ENCODE measurements at regions not wholly inside any gene's neighbourhood (a gene's known extent, or its start where the extent isn't known, plus 50 kb on each side); places are given as distances from the start of the nearest gene placed in this dataset.

DNA sequence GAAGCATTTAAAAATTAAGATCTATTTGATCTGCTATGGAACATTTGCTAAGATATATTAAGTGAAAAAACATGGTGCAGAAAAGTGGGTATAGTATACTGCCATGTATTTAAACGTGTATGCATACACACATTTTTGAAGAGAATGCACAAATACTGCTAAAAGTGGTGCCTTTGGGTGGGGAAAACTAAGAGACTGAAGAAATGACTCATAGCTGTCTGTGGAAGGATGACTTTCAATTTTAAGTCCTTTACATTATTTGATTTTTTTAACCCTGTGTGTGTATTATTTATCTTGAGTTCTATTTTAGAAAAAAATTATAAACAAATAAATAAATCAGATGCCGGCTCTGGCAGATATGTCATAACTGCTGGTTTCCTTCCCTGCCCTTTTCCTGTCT, 120.7 kb upstream of the SLIT3 start:
- H2BK20ac ChIP-seq (ENCODE audit: low read length): no peak overlapping the region
- H3K27me3 ChIP-seq (replicated peaks in 1 of 4; ENCODE audit: control insufficient read depth in 3 of 4, extremely low read depth in 1 of 4, insufficient read depth in 3 of 4, low read length in 3 of 4): no peaks in the 10 kb centered on the region
- H3K9me3 ChIP-seq (ENCODE audit: insufficient read depth in 2 of 2, low read depth in 1 of 2, low read length in 1 of 2): no peaks in the 10 kb centered on the region
- H2AK5ac ChIP-seq (ENCODE audit: low read depth, low read length): no peak overlapping the region
- H3K4me3 ChIP-seq (ENCODE audit: extremely low read depth in 1 of 4, insufficient read depth in 2 of 4, low read depth in 3 of 4, low read length in 4 of 4): no peak overlapping the region
- H3K23me2 ChIP-seq (ENCODE audit: low read depth, low read length): no peaks in the 10 kb centered on the region
- no peak overlapping the region for H3K27ac ChIP-seq (ENCODE audit: low read depth, low read length)
- no peak overlapping the region for H2BK12ac ChIP-seq (ENCODE audit: low read depth, low read length)
- H3K79me2 ChIP-seq (ENCODE audit: control insufficient read depth in 1 of 2, insufficient read depth in 2 of 2, low read length in 2 of 2): no peaks in the 10 kb centered on the region
- no peak overlapping the region for H3K23ac ChIP-seq (ENCODE audit: insufficient read length)
- TF ChIP-seq, protein P1, sequence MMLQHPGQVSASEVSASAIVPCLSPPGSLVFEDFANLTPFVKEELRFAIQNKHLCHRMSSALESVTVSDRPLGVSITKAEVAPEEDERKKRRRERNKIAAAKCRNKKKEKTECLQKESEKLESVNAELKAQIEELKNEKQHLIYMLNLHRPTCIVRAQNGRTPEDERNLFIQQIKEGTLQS (IDR thresholded peaks at IDR 0.05; ENCODE audit: insufficient read depth, low read depth, low read length): no peak
- no peak for TF ChIP-seq CREB1 (IDR thresholded peaks at IDR 0.05)
- no peak for TF ChIP-seq SIRT6 (IDR thresholded peaks at IDR 0.05; ENCODE audit: low read length)
- no peak for TF ChIP-seq HDAC6 (IDR thresholded peaks at IDR 0.05; ENCODE audit: low read depth, low read length)
- TF ChIP-seq YY1 (IDR thresholded peaks at IDR 0.05; ENCODE audit: low read depth, low read length): no peak
- no peak for TF ChIP-seq ASH2L (IDR thresholded peaks at IDR 0.05; ENCODE audit: low read length)
- TF ChIP-seq NANOG (IDR thresholded peaks at IDR 0.05; ENCODE audit: insufficient read depth, low read depth, low read length, poor library complexity, severe bottlenecking): no peak
- no peak for TF ChIP-seq SAP30 (IDR thresholded peaks at IDR 0.05; ENCODE audit: insufficient read depth, insufficient replicate concordance, low read length)
- TF ChIP-seq SUZ12 (IDR thresholded peaks at IDR 0.05; ENCODE audit: low read length): no peak
- TF ChIP-seq FOSL1 (IDR thresholded peaks at IDR 0.05; ENCODE audit: insufficient read depth, low read depth, low read length): no peak
- no peak for TF ChIP-seq EZH2 (IDR thresholded peaks at IDR 0.05; ENCODE audit: low read depth, low read length, severe bottlenecking)
- no peak for TF ChIP-seq SIX5 (IDR thresholded peaks at IDR 0.05; ENCODE audit: low read depth, low read length)
- no peak for TF ChIP-seq CBX5 (IDR thresholded peaks at IDR 0.05; ENCODE audit: low read depth, low read length)
- H3K4me1 ChIP-seq (replicated peaks in 1 of 4; ENCODE audit: control insufficient read depth in 3 of 4, insufficient read depth in 4 of 4, low read length in 3 of 4): peaks cover 0 to 8% (median 3%) of the 10 kb centered on the region in 4 experiments; a peak in 4 of 7 replicates
- H2BK120ac ChIP-seq (replicated peaks; ENCODE audit: low read depth, low read length): no peak overlapping the region
- no peaks in the 10 kb centered on the region for H3K36me3 ChIP-seq (ENCODE audit: control insufficient read depth in 2 of 4, insufficient read depth in 4 of 4, low read length in 3 of 4)
- no peak overlapping the region for H2BK5ac ChIP-seq (ENCODE audit: low read depth, low read length)
- H3K56ac ChIP-seq (replicated peaks; ENCODE audit: insufficient read length, low read depth, low read length): no peak overlapping the region
- no peak overlapping the region for H4K8ac ChIP-seq (ENCODE audit: extremely low read depth, insufficient read depth, low read length)
- ChIA-PET POLR2A (ENCODE audit: partially characterized antibody) (no interaction called here), CTCF (ENCODE audit: partially characterized antibody) (no interaction called here)
- H3K9ac ChIP-seq (replicated peaks in 1 of 4; ENCODE audit: extremely low read depth in 1 of 4, low read depth in 3 of 4, low read length in 3 of 4): no peak overlapping the region
- no peak overlapping the region for H3K18ac ChIP-seq (ENCODE audit: extremely low read depth, low read length)
- H2AFZ ChIP-seq (ENCODE audit: low read length): no peak overlapping the region
- H3K4ac ChIP-seq (replicated peaks; ENCODE audit: insufficient read length, low read depth, low read length): no peak overlapping the region
- H2BK15ac ChIP-seq (ENCODE audit: low read length): no peak overlapping the region
- WGBS, 2 experiments (ENCODE audit: extremely low coverage in 1 of 2, insufficient coverage in 1 of 2, insufficient read length in 1 of 2, insufficient replicate concordance in 2 of 2, low coverage in 1 of 2, low lambda C conversion rate in 2 of 2, missing lambda C conversion rate in 1 of 2): 84% methylated on average over 2 of the region's 2 CpGs; no CpG with 5 or more reads in 1 of the 2 experiments
- no peaks in the 10 kb centered on the region for H3K79me1 ChIP-seq (ENCODE audit: low read depth, low read length)
- FAIRE-seq (no peak), DNase-seq (ENCODE audit: low read depth in 1 of 2, low spot score in 2 of 2) (no peak)
- H4K91ac ChIP-seq (replicated peaks; ENCODE audit: insufficient read length, low read length): no peak overlapping the region
- H3K4me2 ChIP-seq (ENCODE audit: insufficient read depth in 1 of 2, low read depth in 2 of 2, low read length in 2 of 2): no peak overlapping the region
- no peaks in the 10 kb centered on the region for H4K20me1 ChIP-seq (replicated peaks in 1 of 2; ENCODE audit: control insufficient read depth in 1 of 2, insufficient read depth in 2 of 2, low read length in 2 of 2)
- no peak overlapping the region for H3K14ac ChIP-seq (ENCODE audit: insufficient read length)
- H4K5ac ChIP-seq (ENCODE audit: insufficient read length, low read depth, low read length): no peak overlapping the region

All from H1 (cell line).